MV-4-11 (cell line): ENCODE measurements at regions not wholly inside any gene's neighbourhood (a gene's known extent, or its start where the extent isn't known, plus 50 kb on each side); places are given as distances from the start of the nearest gene placed in this dataset.
"Not testable (repeated sequence)": the region's sequence is repeated elsewhere in the genome, so short reads cannot be mapped to it uniquely, and the experiment has no call there.

Experiments used
- DNase-seq: peaks from one replicate; lab custom pipeline; 2025; lab: John Stamatoyannopoulos, UW

GRCh38 chr10:9291081-9291480, 1236.6 kb downstream of the GATA3 start:
- DNase-seq = no peak

DNA sequence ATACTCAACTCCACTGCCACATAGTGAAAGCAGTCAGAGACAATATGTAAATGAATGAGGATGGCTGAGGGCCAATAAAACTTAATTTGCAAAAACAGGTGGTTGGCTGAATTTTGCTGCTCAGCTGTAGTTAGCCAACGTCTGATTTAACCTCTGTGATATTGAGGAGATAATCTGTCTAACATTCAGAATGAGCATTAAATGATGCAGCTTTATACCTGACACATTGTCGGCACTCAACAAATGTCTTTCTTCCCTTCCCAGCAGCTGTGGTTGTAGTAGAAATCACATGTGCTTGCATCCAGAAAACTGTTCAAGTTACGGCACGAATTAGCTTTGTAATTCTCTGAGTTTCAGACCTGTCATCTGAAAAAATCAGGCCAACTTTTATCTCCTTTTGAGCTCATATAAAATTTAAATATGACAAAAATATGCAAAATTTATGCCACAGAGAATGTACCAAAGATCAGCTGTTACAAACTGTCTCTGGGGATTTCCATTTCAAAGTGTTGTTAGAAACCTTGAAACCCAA, 1239.7 kb downstream of the GATA3 start:
- no peak for DNase-seq

GRCh38 chr10:9294865-9295264, 1240.4 kb downstream of the GATA3 start:
- DNase-seq = peak; percentile 4

GRCh38 chr10:9296190-9296589, 1241.7 kb downstream of the GATA3 start:
- DNase-seq = no peak

DNA sequence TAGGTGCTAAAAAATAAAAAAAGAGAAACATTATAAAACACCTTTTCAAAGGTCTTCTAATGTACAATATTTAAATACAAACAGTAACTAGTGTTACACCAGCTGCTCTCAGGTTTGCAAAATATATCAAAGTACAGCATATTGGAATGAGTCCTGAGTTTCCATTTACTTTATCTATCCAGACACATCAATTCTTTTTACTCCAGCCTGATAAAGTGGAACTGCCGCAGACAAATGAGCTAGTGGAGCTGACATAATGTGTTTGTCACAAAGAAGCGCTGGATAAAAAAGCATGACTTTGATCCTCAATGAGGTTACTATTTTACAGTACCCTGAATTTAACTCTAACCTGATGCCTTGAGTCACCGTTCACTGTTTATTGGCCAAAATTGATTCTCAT, 1243.1 kb downstream of the GATA3 start:
- no peak for DNase-seq

GRCh38 chr10:9299966-9300365, 1245.5 kb downstream of the GATA3 start:
- no peak for DNase-seq

GRCh38 chr10:9301148-9301547, 1246.7 kb downstream of the GATA3 start:
- no peak for DNase-seq

DNA sequence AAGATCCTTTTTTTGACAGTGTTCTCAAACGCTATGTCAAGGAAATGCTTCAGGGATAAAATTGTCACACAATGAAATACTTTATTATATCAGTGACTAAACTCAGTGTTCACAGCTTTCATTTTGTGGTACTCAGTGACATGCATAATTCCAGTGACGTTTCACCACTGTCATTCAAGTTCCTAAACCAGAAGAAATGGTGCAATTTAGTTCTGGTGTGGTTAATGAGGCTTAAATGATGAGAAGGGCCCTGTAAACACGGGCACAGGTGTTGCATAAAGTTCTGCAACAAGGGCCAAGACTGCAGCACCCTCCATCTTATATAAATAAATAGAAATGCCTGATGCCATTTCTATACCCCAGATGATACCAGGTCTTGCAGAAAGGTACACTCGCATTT, 1247.1 kb downstream of the GATA3 start:
- no peak for DNase-seq

DNA sequence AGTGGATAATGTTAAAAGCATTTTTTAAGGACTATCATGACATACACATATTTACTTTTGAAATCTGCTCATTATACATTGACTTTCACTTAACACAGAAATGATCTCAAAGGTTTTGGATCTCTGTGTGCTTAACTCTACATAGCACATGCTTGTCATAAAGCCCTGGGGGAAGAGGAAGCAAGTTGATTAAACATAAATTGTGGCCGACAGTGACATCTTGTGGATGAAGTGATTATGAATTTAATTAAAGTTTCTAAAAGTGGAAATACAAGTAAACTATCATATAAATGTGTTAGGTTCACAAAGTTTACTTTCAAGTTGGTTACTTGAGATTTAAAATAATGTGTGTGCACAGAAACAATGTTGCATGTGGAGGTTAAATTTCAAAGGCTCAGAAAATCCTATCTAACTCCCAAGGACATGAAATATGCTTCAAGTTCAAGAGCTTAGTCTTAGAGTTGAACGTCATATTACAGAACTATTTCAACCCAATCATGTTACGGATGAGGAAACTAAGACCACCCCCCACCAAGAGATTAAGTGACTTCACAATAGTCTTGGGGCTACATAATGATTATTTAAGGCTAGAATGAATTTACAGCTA, 1247.8 kb downstream of the GATA3 start:
- peak; percentile 32 for DNase-seq

DNA sequence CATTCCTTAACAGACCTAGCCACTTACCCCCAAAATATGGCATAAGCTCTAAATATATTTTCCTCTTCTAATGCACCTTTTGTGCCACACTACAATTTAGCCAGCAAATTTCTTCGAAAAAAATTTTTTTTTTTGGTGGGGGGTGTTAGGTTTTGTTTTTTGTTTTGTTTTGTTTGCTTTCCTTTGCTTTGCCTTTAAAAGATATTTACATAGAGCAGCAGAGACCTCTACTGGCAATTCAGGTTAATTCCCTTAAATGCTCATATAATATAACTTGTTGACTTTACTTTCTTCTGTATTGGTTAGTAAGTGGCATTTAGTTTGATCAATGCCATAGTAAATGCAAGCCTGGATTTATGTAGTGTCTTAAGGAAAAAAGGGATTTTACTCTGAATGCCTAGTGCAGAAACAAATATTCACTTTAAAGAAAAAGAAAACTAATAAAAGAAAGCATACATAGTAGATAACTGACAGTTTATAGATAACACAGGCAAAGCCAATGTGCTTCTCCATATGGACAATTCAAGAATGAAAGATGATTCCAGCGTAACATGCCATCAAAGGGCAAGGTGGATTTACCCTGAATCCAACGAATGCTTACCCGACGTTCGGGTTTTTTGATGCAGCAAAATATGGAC, 1250.6 kb downstream of the GATA3 start:
- DNase-seq = no peak

DNA sequence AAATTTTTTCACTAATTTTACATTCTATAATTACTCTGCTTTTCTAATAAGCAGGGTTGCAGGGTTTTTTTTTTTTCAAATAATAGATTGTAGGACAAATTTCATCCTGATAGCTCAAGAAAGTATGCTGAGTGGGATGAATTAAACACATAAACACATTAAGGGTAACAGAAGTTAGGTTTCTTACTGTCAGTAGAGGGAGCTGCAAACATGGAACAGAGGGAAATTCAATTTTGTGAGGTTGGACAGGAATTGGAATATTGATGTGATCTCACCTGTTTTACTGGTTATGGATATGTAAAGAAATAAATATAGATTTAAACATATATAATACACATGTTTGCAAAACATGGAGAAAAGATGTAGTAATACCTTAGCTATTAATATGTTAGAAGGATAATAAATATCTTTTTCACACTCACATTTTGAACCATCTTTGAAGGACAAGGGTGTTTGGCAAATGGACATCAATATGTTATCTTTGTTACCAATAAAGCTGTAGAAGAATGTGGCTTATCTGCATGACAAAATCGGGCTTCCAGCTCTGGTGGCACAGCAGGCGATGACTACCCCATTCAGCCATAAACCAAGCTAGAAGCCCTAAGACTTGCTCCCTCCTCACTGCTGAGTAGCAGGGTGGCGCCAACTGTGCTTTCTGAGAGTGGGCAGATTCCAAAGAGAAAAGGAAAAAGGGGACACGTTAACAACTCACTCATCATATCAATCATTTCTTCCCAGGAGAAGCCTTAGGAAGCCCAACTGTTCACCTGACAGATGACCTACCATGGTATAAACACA, 1257.4 kb downstream of the GATA3 start:
- no peak for DNase-seq

DNA sequence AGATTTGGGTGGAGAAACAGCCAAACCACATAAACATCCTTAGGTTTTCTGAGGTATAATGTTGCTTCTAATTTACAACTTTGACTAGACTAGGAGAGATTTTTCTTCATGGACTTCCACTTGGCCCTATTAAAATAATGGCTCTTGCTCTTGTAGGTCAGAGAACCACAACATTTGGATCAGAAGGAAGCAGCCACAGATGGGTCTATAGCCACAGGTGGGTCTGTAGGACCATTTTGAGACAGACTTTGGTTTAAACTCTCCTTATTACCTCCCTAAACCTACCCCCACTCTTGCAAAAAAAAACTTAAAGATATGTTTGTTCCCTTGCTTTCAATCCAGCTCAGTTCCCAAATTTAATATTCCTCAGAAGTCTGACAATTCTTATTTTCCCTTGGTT, 1260.8 kb downstream of the GATA3 start:
- DNase-seq = no peak

- peak; percentile 36 for DNase-seq
Observed at GRCh38 chr10:9331583-9332008, 1277.1 kb downstream of the GATA3 start.

DNA sequence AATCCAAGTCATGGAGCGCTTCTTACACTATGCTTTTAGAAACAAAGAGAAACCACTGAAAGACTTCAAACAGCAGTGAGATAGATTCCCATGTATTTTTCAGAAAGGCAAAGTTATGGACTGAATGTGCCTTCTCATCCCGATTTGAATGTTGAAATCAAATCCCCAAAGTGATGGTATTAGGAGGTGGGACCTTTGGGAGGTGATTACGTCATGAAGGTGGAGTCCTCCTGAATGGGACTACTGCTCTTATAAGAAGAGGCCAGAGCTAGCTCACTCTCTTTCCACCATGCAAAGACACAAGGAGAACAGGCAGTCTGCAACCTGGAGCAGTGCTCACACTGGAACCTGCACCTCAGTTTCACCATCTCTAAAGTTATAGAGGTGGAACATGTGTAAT, 1279.8 kb downstream of the GATA3 start:
- DNase-seq = no peak

- DNase-seq = peak; percentile 1
Observed at GRCh38 chr10:9339716-9340115, 1285.2 kb downstream of the GATA3 start.

DNA sequence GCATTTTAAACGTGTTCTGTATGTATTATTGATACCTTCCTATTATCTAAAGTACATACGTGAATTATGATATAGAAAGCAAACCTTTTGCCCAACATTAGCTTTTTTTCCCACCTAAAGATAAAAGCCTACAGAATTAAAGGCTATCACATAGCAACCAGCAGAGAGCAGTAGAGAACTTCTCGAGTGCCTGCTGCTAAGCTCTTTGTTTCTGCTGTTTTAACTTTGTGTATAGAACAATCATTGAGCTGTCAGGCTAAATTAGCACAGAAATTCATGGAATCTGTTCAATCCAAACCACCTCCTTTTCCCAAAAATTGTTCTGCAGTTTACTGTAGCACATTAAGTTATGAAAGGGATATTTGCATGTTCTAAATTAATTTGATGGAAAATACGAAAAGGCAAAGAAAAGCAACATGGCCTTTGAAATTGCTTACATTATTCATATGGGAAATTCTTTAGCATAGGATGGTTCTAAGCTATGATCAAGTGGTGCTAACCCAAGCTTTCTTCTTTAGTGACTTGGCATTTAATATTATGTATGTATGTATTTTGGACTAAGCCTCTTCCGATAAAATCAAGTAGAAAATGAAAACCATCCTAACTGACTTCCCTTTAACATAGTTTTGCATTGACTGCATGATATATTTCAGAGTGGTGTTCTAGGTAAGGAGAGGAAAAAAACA, 1288.5 kb downstream of the GATA3 start:
- peak; percentile 23 for DNase-seq

GRCh38 chr10:9347933-9348332, 1293.4 kb downstream of the GATA3 start:
- DNase-seq = not testable (repeated sequence)

GRCh38 chr10:9357471-9357870, 1303.0 kb downstream of the GATA3 start:
- no peak for DNase-seq

DNA sequence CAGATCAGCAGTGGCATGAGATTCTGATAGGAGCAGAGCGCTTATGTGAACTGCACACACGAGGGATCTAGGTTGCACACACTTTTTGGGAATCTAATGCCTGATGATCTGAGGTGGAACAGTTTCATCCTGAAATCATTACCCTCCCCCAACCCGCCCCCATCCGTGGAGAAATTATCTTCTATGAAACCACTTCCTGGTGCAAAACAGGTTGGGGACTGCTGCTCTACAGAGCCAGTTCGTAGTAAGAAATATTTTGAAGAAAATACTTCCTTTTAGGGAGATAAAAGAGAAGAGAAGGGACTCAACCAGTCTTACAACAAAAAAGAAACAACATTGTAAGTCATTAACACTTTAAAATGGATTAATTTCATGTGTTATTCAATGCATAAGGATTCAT, 1308.2 kb downstream of the GATA3 start:
- DNase-seq = no peak

DNA sequence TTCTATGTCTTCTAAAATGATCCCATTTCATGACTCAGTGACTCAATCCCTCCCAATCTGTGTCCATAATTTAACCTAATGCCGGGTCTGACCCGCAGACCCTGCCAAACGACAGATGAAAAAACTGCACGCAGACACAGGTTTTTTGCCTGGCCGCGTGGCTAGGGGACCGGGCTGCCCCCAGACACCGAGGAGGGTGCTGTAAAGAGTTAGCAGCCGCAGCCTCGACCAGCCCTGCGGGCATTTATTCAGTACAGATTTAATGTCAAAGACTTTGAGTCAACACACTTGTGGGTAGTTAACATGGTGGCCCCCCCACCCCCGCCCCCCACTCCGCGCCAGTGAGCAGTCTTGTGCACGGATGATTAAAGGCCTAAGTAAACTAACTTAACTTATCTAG, 1324.7 kb downstream of the GATA3 start:
- DNase-seq = no peak

GRCh38 chr10:9381733-9382532, 1327.4 kb downstream of the GATA3 start:
- DNase-seq = no peak

DNA sequence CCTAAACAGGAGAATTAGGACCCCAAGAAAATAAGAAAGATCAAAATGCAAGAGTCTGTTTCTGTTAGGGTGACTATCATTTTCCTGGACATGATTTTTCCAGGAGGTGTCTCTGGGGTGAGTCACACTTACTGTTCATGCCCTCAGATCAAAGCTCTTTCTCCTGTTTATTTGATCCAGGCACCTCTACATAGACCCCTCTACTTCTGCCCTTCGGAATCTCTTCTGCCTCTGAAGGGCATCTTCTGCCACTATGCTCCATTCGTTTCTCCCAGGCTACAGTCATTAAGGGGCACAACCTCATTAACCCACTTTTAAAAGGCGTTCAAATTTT, 1328.0 kb downstream of the GATA3 start:
- no peak for DNase-seq
